ENCODE measurements at regions not wholly inside any gene's neighbourhood (a gene's known extent, or its start where the extent isn't known, plus 50 kb on each side); places are given as distances from the start of the nearest gene placed in this dataset.

DNA sequence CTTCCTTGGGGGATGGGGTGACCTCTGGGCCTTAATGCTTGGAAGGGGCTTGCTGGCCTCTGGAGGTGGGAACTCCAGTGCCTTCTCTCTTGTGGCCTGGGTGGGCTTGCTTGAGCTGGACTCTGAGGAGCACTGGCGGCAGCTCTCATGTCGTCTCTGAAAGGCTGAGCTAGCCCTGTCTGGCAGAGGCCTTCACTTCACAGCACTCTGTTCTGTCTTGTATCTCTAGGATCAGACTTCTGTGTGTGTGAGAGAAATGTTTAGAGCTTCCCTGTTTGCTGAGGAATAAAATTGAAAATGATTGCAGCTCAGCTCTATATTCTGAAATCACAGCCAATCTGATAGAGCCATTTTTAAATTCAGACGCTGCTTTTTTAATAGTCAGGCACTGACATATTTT, 185.3 kb downstream of the KCNRG start:
- Histone ChIP-seq H2AFZ (ENCODE audit: low read length) (no peak overlapping the region), H3K9ac (ENCODE audit: insufficient read depth, low read length) (no peak overlapping the region), H3K4me1 (ENCODE audit: control insufficient read depth, extremely low read depth, insufficient read depth, low read length) (no peaks in the 10 kb centered on the region), H3K4me3 (replicated peaks in 1 of 4; ENCODE audit: control extremely low read depth in 1 of 4, insufficient read depth in 1 of 4, low read depth in 3 of 4, low read length in 4 of 4) (no peak overlapping the region), H3K4me2 (ENCODE audit: extremely low read depth, insufficient read depth, low read length) (no peak overlapping the region), H3K79me2 (ENCODE audit: control insufficient read depth, insufficient read depth, low read length) (no peaks in the 10 kb centered on the region), H4K20me1 (ENCODE audit: control insufficient read depth, extremely low read depth, insufficient read depth, low read length) (no peaks in the 10 kb centered on the region), H3K36me3 (ENCODE audit: control insufficient read depth, insufficient read depth, low read length) (no peaks in the 10 kb centered on the region), H3K9me3 (ENCODE audit: control insufficient read depth, insufficient read depth, low read depth, low read length) (no peaks in the 10 kb centered on the region), H3K27me3 (ENCODE audit: control insufficient read depth, insufficient read depth, low read length) (no peaks in the 10 kb centered on the region), H3K27ac (ENCODE audit: insufficient read depth, low read length) (no peak overlapping the region)
- TF ChIP-seq EZH2 (IDR thresholded peaks at IDR 0.05; ENCODE audit: low read length, missing control alignments) = no peak
- TF ChIP-seq, protein P1, sequence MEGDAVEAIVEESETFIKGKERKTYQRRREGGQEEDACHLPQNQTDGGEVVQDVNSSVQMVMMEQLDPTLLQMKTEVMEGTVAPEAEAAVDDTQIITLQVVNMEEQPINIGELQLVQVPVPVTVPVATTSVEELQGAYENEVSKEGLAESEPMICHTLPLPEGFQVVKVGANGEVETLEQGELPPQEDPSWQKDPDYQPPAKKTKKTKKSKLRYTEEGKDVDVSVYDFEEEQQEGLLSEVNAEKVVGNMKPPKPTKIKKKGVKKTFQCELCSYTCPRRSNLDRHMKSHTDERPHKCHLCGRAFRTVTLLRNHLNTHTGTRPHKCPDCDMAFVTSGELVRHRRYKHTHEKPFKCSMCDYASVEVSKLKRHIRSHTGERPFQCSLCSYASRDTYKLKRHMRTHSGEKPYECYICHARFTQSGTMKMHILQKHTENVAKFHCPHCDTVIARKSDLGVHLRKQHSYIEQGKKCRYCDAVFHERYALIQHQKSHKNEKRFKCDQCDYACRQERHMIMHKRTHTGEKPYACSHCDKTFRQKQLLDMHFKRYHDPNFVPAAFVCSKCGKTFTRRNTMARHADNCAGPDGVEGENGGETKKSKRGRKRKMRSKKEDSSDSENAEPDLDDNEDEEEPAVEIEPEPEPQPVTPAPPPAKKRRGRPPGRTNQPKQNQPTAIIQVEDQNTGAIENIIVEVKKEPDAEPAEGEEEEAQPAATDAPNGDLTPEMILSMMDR (conservative IDR thresholded peaks at IDR 0.05 in 1 of 2, IDR thresholded peaks at IDR 0.05 in 1 of 2; ENCODE audit: low read depth in 1 of 2, low read length in 2 of 2) = no peak
- no peak for DNase-seq (ENCODE audit: low read depth in 2 of 2)

DNA sequence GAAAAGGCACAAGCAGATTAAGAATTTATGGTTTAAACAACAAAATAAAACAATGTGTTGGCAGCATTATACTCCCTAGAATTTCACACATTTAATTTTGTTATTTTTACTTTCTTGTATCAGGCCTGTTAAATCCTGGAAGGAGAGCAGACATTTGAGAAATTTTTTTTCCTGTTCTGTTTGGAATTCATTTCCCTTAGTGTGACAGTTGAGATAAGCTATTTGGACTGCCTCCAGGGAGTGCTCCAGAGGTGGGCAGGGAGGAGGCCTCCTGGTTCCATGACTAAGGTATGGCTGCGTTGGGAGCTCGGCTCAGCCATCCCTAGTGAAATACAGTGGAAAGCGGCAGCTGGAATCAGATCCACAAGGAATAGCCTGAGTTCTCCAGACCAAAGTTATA, 185.7 kb downstream of the KCNRG start:
- no peaks in the 10 kb centered on the region for H4K20me1 ChIP-seq (ENCODE audit: control insufficient read depth, extremely low read depth, insufficient read depth, low read length)
- no peaks in the 10 kb centered on the region for H3K4me1 ChIP-seq (ENCODE audit: control insufficient read depth, extremely low read depth, insufficient read depth, low read length)
- no peak overlapping the region for H3K9ac ChIP-seq (ENCODE audit: insufficient read depth, low read length)
- H3K27me3 ChIP-seq (ENCODE audit: control insufficient read depth, insufficient read depth, low read length) = no peaks in the 10 kb centered on the region
- no peak overlapping the region for H2AFZ ChIP-seq (ENCODE audit: low read length)
- no peak overlapping the region for H3K4me2 ChIP-seq (ENCODE audit: extremely low read depth, insufficient read depth, low read length)
- no peaks in the 10 kb centered on the region for H3K79me2 ChIP-seq (ENCODE audit: control insufficient read depth, insufficient read depth, low read length)
- H3K4me3 ChIP-seq (replicated peaks in 1 of 4; ENCODE audit: control extremely low read depth in 1 of 4, insufficient read depth in 1 of 4, low read depth in 3 of 4, low read length in 4 of 4) = no peak overlapping the region
- H3K9me3 ChIP-seq (ENCODE audit: control insufficient read depth, insufficient read depth, low read depth, low read length) = no peaks in the 10 kb centered on the region
- H3K36me3 ChIP-seq (ENCODE audit: control insufficient read depth, insufficient read depth, low read length) = no peaks in the 10 kb centered on the region
- DNase-seq (ENCODE audit: low read depth in 2 of 2) = peak in 1 of 2 donors; percentile 63
- no peak for TF ChIP-seq EZH2 (IDR thresholded peaks at IDR 0.05; ENCODE audit: low read length, missing control alignments)
- TF ChIP-seq, protein P1 (conservative IDR thresholded peaks at IDR 0.05 in 1 of 2, IDR thresholded peaks at IDR 0.05 in 1 of 2; ENCODE audit: low read depth in 1 of 2, low read length in 2 of 2) = no peak
- H3K27ac ChIP-seq (ENCODE audit: insufficient read depth, low read length) = no peak overlapping the region

DNA sequence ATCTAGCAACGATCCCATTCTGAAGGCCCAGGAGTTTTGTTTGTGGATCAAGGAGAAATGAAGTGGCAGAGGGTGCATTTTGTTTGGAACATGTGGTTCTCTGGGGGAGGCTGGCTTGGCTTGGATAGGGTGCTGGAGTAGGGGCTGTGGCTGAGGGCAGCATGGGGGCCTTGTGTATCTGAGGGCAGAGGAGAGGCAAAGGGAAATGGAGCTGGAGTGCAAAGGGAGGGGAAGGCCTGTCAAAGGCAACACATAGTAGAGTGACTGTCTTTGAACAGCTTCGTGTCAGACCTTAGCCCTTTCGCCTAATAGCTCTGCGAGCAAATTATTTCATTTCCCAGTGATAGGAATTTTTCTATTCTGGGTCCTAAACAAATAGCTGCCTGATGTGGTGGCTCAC, 187.2 kb downstream of the KCNRG start:
- Histone ChIP-seq H3K9ac (ENCODE audit: insufficient read depth, low read length) (no peak overlapping the region), H3K27me3 (ENCODE audit: control insufficient read depth, insufficient read depth, low read length) (no peaks in the 10 kb centered on the region), H3K4me3 (replicated peaks in 1 of 4; ENCODE audit: control extremely low read depth in 1 of 4, insufficient read depth in 1 of 4, low read depth in 3 of 4, low read length in 4 of 4) (no peak overlapping the region), H3K27ac (ENCODE audit: insufficient read depth, low read length) (no peak overlapping the region), H4K20me1 (ENCODE audit: control insufficient read depth, extremely low read depth, insufficient read depth, low read length) (no peaks in the 10 kb centered on the region), H3K4me2 (ENCODE audit: extremely low read depth, insufficient read depth, low read length) (no peak overlapping the region), H3K4me1 (ENCODE audit: control insufficient read depth, extremely low read depth, insufficient read depth, low read length) (no peaks in the 10 kb centered on the region), H3K9me3 (ENCODE audit: control insufficient read depth, insufficient read depth, low read depth, low read length) (no peaks in the 10 kb centered on the region), H3K36me3 (ENCODE audit: control insufficient read depth, insufficient read depth, low read length) (no peaks in the 10 kb centered on the region), H2AFZ (ENCODE audit: low read length) (no peak overlapping the region), H3K79me2 (ENCODE audit: control insufficient read depth, insufficient read depth, low read length) (no peaks in the 10 kb centered on the region)
- TF ChIP-seq EZH2 (IDR thresholded peaks at IDR 0.05; ENCODE audit: low read length, missing control alignments) = no peak
- TF ChIP-seq, protein P1 (conservative IDR thresholded peaks at IDR 0.05 in 1 of 2, IDR thresholded peaks at IDR 0.05 in 1 of 2; ENCODE audit: low read depth in 1 of 2, low read length in 2 of 2) = no peak
- DNase-seq (ENCODE audit: low read depth in 2 of 2) = no peak

Measured in fibroblast of lung (primary cell).